Loucy (cell line): ENCODE measurements at regions not wholly inside any gene's neighbourhood (a gene's known extent, or its start where the extent isn't known, plus 50 kb on each side); places are given as distances from the start of the nearest gene placed in this dataset.

Experiments
- CTCF ChIP-seq: fragments of 200-600 bp; sonication (generic); conservative IDR thresholded peaks from 2 replicates; pipeline ENCODE4 v1.5.1; 2014; ENCODE audit warnings: mild to moderate bottlenecking, antibody characterized with exemption, low read length
- EZH2phosphoT487 ChIP-seq: fragments of 200-600 bp; IDR thresholded peaks from 2 replicates; pipeline ENCODE4 v1.6.1; 2018; ENCODE audit warnings: antibody characterized with exemption, mild to moderate bottlenecking, moderate library complexity, borderline replicate concordance

DNA sequence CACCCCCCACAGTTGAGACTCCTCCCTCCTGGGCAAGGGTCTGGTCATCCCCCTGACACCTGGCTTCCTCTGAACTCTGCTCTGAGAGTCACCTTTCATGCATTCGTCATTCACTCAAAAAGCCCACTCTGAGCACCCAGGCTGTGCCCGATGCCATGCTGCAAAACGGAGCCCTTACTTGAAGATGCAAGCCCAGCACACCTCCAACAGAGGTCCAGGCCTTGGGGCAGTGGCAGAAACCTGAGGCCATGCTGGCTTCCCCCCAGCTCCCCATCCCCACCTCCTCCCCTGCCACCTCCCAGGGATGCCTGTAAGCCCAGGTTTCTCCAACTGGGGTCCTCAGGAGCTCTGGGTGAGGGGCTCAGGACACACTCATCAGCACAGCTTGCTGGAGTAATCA lies 67.7 kb upstream of the TNRC6C start:
- TF ChIP-seq CTCF (no peak), EZH2phosphoT487 (no peak)
